Smooth muscle cell (in vitro differentiated cells): ENCODE measurements at regions not wholly inside any gene's neighbourhood (a gene's known extent, or its start where the extent isn't known, plus 50 kb on each side); places are given as distances from the start of the nearest gene placed in this dataset.
A peak's percentile ranks its signal among the peaks of the same experiment; 100 is the strongest.

Experiments used
- DNase-seq: peaks from one replicate; lab custom pipeline; 2025; ENCODE audit not compliant: unreplicated experiment; lab: John Stamatoyannopoulos, UW
- H2AFZ ChIP-seq: fragments of 200-600 bp; sonication (generic); 2 replicates; pipeline ENCODE4 v1.6.0; 2016; ENCODE audit warnings: antibody characterized with exemption, low read depth, mild to moderate bottlenecking
- H3F3A ChIP-seq: fragments of 200-600 bp; sonication (generic); 2 replicates; pipeline ENCODE4 v1.6.0; 2017; ENCODE audit warnings: antibody characterized with exemption, low read depth
- H3K27ac ChIP-seq: fragments of 200-600 bp; sonication (generic); 2 replicates; pipeline ENCODE4 v1.5.1; 2016; ENCODE audit warnings: low read depth, mild to moderate bottlenecking
- H3K27me3 ChIP-seq: fragments of 200-600 bp; sonication (generic); 2 replicates; pipeline ENCODE4 v1.6.1; 2016; ENCODE audit warnings: low read depth, mild to moderate bottlenecking
- H3K36me3 ChIP-seq: fragments of 200-600 bp; sonication (generic); 2 replicates; pipeline ENCODE4 v1.5.1; 2016; ENCODE audit warnings: low read depth
- H3K4me1 ChIP-seq: fragments of 200-600 bp; sonication (generic); 2 replicates; pipeline ENCODE4 v1.5.1; 2016; ENCODE audit warnings: low read depth
- H3K4me2 ChIP-seq: fragments of 200-600 bp; sonication (generic); 2 replicates; pipeline ENCODE4 v1.6.0; 2016; ENCODE audit warnings: mild to moderate bottlenecking
- H3K4me3 ChIP-seq: fragments of 200-600 bp; sonication (generic); 2 replicates; pipeline ENCODE4 v1.5.1; 2016; ENCODE audit warnings: mild to moderate bottlenecking
- H3K79me2 ChIP-seq: fragments of 200-600 bp; sonication (generic); 2 replicates; pipeline ENCODE4 v1.6.0; 2016; ENCODE audit warnings: low read depth, mild to moderate bottlenecking
- H3K9ac ChIP-seq: fragments of 200-600 bp; sonication (generic); 2 replicates; pipeline ENCODE4 v1.6.0; 2016; ENCODE audit warnings: low read depth
- H3K9me3 ChIP-seq: fragments of 200-600 bp; sonication (generic); replicated peaks from 2 replicates; pipeline ENCODE4 v1.5.1; 2016; ENCODE audit warnings: low read depth
- H4K20me1 ChIP-seq: fragments of 200-600 bp; sonication (generic); 2 replicates; pipeline ENCODE4 v1.6.0; 2016; ENCODE audit warnings: low read depth
- CTCF ChIP-seq: fragments of 200-600 bp; sonication (generic); IDR thresholded peaks from 2 replicates; pipeline ENCODE4 v1.5.1; 2017; ENCODE audit warnings: borderline replicate concordance, mild to moderate bottlenecking, antibody characterized with exemption; ENCODE audit not compliant: insufficient read depth, poor library complexity, severe bottlenecking
- WGBS: methylation state at CpG from one replicate; pipeline ENCODE4 v1.1.7; 2016; ENCODE audit warnings: low lambda C conversion rate; 5-methylcytosine and 5-hydroxymethylcytosine counted together

- Histone ChIP-seq H3K27me3 (no peaks in the 10 kb centered on the region), H2AFZ (peak overlapping the region; percentile 40), H3F3A (peaks cover 11% of the 10 kb centered on the region), H3K4me2 (peak overlapping the region; percentile 74), H3K4me1 (peaks cover 17% of the 10 kb centered on the region), H3K27ac (peak overlapping the region; percentile 66), H3K36me3 (no peaks in the 10 kb centered on the region), H3K9me3 (no peaks in the 10 kb centered on the region), H3K4me3 (no peak overlapping the region), H3K79me2 (no peaks in the 10 kb centered on the region), H3K9ac (no peak overlapping the region), H4K20me1 (no peaks in the 10 kb centered on the region)
- DNase-seq = no peak
- no peak for TF ChIP-seq CTCF
- WGBS = 11% methylated on average over 5 of the region's 5 CpGs
Observed at GRCh38 chr2:144935191-144935590, 415.3 kb upstream of the ZEB2 start.

GRCh38 chr2:144931960-144932359, 412.0 kb upstream of the ZEB2 start:
- H4K20me1 ChIP-seq = no peaks in the 10 kb centered on the region
- peaks cover 3% of the 10 kb centered on the region for H3K9me3 ChIP-seq
- H3K9ac ChIP-seq = no peak overlapping the region
- H3K4me2 ChIP-seq = no peak overlapping the region
- TF ChIP-seq CTCF = no peak
- H3K79me2 ChIP-seq = no peaks in the 10 kb centered on the region
- no peak overlapping the region for H3K4me3 ChIP-seq
- H3K27me3 ChIP-seq = no peaks in the 10 kb centered on the region
- H3K4me1 ChIP-seq = peaks cover 5% of the 10 kb centered on the region
- no peak for DNase-seq
- no peaks in the 10 kb centered on the region for H3F3A ChIP-seq
- no peak overlapping the region for H2AFZ ChIP-seq
- H3K36me3 ChIP-seq = peaks cover 4% of the 10 kb centered on the region
- no peak overlapping the region for H3K27ac ChIP-seq

- WGBS = 93% methylated on average over 1 of the region's 1 CpG
- H3F3A ChIP-seq = no peaks in the 10 kb centered on the region
- peaks cover 5% of the 10 kb centered on the region for H3K4me1 ChIP-seq
- no peak overlapping the region for H3K27ac ChIP-seq
- no peak overlapping the region for H3K4me2 ChIP-seq
- TF ChIP-seq CTCF = no peak
- peaks cover 4% of the 10 kb centered on the region for H3K36me3 ChIP-seq
- no peak overlapping the region for H3K9ac ChIP-seq
- no peaks in the 10 kb centered on the region for H3K27me3 ChIP-seq
- no peaks in the 10 kb centered on the region for H4K20me1 ChIP-seq
- H3K79me2 ChIP-seq = no peaks in the 10 kb centered on the region
- peaks cover 3% of the 10 kb centered on the region for H3K9me3 ChIP-seq
- H3K4me3 ChIP-seq = no peak overlapping the region
- no peak overlapping the region for H2AFZ ChIP-seq
- no peak for DNase-seq
Observed at GRCh38 chr2:144931480-144931879, 411.6 kb upstream of the ZEB2 start.

- no peaks in the 10 kb centered on the region for H3K27me3 ChIP-seq
- H3F3A ChIP-seq = no peaks in the 10 kb centered on the region
- WGBS = 92% methylated on average over 1 of the region's 1 CpG
- no peak overlapping the region for H3K27ac ChIP-seq
- peaks cover 14% of the 10 kb centered on the region for H3K9me3 ChIP-seq
- DNase-seq = no peak
- H3K36me3 ChIP-seq = peaks cover 4% of the 10 kb centered on the region
- TF ChIP-seq CTCF = no peak
- H4K20me1 ChIP-seq = no peaks in the 10 kb centered on the region
- H3K4me3 ChIP-seq = no peak overlapping the region
- H3K4me2 ChIP-seq = no peak overlapping the region
- no peak overlapping the region for H2AFZ ChIP-seq
- no peaks in the 10 kb centered on the region for H3K79me2 ChIP-seq
- H3K9ac ChIP-seq = no peak overlapping the region
- H3K4me1 ChIP-seq = no peaks in the 10 kb centered on the region
Observed at GRCh38 chr2:144927429-144927828, 407.5 kb upstream of the ZEB2 start.
